Dermis microvascular lymphatic vessel endothelial cell (primary cell): ENCODE measurements at regions not wholly inside any gene's neighbourhood (a gene's known extent, or its start where the extent isn't known, plus 50 kb on each side); places are given as distances from the start of the nearest gene placed in this dataset.
A peak's percentile ranks its signal among the peaks of the same experiment; 100 is the strongest.

ENCODE experiments used
- DNase-seq, 2 donors: peaks; one replicate each; pipeline versions ENCODE4 v3.0.0 to v3.0.0-alpha.2; 2010; ENCODE audit warnings: low read depth in 2 of 2

DNA sequence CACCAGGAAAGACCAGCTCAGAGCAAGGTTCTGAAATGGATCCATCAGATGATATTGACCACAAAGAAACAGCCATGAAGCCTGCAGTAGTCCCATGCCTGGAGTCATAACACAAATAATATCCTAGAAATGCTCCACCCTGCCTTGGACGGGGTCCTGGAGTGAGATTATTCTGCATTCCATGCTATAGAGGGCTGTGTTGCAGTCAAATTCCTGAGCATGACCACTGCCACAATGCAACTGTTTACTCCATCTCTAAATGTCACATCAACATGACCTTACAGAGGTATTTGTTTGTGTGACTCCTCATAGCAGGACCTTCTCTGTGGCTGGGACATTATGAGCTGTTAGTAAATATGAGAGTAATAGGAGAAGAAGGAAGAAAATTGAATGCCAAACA, 257.5 kb upstream of the TCF21 start:
- DNase-seq, result no peak

DNA sequence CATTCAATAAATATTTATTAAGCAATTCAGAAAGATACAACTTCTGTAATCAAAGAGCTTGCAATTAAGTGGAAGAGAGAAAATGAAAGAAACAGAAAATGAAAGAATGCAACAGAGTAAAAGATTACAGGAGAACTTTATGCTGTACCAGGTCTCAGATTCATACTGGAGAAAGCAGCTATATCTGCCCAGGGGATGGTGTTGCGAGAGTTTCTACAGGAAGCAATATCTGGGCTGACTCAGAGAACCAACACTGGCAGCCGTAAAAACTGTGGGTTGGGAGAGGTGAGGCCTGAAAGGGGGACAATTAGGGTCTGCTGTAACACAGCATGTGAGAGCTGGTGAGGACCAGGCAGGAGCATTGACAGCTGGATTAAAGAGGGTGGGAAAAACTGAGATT, 256.7 kb upstream of the TCF21 start:
- DNase-seq, result peak in 1 of 2 donors; percentile 3

DNA sequence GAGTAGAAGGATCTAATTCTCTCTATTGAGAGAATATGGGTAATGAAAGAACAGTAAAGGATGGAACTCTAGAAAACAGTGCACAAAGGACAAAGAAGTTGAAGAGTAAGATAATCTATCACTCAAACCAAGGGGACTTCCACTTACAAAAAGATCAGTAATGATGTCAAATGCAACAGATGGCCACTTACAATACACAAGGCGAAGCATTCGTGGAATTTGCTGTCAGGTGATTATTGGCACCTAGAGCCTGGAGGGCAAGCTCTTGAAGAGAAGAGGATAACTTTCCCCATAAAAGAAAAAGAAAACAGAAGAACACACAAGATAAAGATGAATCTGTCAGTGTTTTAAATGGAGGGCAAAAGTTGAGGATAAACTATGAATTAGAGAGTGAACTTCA, 256.0 kb upstream of the TCF21 start:
- DNase-seq, result no peak

DNA sequence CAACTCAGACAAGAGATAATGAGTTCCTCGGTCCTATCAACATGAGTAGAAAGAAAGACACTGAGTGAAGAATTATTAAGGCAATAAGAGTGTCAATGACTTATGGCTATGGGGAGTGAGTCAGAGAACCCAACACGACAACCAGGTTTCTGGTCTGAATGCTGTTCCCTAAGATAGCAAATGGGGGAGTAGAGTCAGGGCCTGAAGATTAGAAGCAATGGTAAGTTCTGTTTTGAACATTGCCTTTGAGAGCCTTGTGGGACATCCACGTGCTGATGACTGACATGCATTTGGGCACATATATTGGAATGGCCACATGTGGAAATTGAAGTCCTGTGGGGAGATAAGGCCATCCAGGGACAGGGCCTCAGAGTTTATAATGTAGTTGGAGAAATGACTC, 254.4 kb upstream of the TCF21 start:
- no peak for DNase-seq

DNA sequence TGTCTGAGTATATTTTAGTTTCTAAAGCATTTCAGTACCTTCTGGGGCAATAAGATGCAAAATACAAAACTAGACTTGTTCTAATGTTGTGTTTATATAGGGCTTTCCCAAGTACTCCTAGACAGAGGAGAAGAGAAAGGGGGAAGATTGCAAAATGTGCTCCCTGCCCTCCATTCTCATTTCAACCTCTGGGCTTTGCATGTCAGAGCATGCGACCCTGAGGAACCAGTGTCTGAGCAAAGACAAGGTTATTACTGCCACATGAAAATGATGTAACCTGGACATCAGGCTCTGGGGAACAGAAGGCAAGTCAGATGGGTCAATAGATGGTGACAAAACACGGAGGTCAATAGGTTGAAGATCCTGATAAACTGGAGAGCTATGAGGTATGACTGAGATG, 253.5 kb upstream of the TCF21 start:
- no peak for DNase-seq

DNA sequence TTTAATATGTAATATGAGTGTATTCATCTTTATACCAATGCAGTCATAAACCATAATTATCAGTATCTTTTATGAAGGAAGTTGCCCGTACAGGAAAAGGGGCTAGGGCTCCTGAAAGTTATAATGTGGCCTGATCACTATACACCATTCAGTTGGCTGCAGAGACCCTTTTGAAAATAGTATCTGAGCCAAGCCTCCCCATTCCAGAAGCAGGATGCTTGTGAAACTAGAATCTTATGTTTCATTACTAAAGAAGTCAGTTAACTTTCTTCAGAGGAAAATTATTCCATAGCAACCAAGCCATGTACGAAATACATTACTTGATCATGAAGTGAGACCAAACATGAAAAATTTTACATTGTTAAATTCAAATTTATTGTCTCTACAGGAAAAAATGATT, 251.5 kb upstream of the TCF21 start:
- no peak for DNase-seq

DNA sequence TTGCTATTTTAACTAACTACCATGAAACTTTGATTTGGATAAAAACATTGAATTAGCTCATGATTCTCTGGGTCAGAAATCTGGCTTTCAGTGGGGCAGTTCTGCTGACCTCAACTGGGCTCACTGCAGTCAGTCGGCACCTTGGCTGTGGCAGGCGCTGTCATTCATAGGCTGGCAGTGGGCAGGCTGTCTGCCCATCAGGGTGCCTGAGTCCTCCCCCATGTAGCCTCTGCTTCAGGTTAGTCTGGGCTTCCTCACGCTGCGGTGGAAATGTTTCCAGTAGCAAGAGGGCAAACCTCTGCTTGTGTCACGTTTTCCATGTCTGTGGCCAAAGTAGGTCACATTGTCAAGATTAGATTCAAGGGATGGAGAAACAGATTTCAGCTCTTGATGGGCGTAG, 251.0 kb upstream of the TCF21 start:
- no peak for DNase-seq

DNA sequence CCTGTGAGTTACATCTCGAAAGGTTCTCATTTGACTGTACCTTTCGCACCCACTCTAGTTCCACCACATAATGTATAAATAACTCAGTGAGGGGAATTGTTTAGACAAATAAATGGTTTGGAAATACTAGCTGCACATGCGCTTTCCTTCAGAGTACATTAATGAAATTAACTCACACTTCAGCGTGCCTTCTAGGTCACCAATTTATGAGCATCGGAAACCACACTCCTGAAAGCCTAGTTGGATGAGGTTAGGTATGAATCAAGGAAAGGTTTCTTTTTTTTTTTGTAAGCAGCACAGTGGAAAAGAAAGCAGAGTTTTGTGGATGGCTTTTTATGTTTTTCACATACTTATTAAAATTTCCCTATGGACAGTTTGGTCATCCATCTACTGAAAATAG, 247.8 kb upstream of the TCF21 start:
- no peak for DNase-seq

DNA sequence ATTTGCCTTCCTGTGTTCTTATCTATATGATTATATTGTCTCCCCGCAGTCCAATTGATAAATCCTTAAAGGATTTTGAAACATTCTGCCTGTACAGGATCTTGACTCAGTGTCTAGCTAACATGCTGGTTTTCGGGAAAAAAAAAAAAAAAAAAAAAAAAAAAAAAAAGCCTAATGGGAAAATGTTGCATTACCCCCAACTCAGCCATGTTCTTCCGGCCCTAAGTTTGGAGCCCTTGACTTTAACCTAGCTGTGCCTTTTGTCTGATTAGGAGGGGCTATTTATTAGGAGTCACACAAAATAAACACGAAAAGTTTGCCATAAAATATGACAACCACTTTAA, 244.4 kb upstream of the TCF21 start:
- DNase-seq, result no peak

DNA sequence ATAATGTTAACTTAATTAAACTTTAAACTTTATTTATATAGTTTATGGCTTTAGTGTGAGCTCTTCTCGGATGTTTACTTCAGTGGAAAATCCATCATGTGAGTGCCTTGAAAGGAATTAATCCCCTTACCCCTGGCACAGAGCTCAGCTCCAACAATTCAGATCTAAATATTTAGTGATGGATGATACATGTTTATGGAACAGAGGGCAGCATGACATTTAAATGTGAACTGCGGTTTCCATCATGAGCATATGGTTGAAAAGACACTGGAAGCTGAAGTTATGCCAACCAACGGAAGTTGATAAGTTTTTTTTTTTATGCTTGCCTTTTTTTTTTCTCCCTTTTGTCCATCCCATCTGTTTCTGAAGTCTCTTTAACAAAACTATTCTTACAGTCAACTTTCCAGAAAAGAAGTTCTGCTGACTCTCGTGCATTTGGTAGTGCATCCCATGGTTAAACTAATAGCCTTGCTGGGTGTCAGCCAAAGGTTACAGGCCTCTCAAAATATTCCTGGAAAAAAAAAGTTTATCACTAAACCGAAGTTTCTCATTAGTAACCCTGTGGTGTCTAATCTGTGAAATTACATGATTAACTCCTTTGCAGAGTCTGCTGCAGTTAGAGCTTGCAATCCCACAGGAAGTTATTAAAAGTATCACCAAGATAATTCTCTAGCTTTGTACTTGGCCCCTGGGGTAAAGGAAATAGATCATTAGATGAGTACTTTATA, 243.9 kb upstream of the TCF21 start:
- DNase-seq, result no peak

DNA sequence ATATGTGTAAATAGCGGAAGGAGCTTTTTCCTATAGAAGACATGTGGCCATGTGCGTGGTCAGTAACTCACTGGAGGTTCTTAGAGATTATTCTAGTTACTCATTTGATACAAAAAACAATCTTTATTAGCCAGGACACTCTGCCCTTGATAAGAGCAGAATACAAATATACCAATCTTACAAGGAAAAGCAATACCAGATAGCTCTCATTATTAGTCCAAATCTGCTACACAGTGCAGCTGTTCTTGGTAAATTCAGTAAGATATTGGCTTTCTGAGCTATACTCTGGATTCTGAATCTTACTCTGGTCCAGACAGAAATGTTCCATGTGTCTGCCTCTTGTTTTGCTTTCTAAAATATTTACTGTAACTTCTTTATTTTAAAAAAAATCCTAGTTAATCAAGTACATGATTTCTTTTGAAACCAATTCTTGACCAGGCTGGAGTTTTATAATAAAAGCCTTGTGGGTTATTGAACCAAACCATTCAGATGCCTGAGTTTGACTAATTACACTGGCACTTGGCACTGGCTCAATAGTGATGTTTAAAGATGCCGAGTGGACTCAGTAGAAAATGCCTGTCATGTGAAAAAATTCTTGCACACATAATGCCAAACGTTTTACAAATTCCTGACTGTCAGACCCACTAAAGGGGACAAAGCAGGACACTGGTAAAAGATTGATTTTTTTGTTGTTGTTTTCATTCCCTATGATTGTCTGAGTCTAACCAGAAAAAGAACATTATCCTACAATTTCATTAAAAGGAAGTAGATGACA, 242.8 kb upstream of the TCF21 start:
- DNase-seq, result no peak

DNA sequence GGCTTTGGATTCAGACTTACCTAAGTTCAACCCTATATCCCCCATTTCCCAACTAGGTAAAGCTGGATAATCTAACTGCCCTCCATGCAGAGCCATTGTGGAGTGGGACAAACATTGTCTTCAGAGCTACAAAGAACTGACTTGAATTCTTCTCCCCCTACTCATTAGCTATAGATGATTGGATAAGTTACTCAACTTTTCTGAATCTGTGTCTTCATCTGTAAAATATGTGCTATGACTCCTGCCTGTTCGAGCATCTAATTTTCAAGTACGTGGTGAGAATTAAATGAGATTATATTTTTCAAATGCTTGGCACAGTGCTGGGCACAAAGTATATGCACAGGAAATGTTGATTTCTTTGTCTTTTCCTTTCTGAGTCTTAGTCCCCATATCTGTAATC, 240.3 kb upstream of the TCF21 start:
- DNase-seq, result no peak

DNA sequence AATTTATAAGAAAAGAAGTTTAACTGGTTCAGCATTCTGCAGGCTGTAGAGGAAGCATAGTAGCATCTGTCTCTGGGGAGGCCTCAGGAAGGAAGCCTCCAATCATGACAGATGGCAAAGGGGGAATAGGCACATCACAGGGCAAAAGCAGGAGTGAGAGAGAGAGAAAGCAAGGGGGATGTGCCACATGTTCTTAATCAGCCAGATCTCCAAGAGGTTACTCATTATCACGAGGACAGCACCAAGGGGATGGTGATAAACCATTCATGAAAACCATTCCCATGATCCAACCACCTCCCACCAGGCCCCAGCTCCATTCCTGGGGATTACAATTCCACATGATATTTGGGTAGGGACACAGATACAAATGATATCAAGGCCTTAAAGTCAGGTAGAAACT, 217.5 kb upstream of the TCF21 start:
- no peak for DNase-seq

DNA sequence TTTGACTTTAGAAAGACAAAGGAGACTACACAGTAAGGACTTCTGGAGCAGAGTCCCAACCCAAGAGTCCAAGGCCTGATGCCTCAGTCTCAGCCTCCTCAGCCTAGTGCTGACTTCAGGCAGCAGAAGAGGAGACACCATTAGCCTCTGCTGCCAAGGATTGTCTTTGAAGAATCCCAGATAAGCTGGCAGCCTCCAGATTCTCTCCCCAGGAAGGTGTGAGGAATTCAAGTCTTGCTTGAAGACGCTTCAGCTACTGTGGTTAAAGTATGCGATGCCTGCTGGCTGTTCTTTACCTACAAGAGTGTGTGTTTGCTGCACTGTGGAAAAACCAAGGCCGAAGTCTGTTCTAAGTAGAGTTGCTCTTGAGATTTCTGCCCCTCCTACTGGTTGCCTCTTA, 215.9 kb upstream of the TCF21 start:
- DNase-seq, result no peak

DNA sequence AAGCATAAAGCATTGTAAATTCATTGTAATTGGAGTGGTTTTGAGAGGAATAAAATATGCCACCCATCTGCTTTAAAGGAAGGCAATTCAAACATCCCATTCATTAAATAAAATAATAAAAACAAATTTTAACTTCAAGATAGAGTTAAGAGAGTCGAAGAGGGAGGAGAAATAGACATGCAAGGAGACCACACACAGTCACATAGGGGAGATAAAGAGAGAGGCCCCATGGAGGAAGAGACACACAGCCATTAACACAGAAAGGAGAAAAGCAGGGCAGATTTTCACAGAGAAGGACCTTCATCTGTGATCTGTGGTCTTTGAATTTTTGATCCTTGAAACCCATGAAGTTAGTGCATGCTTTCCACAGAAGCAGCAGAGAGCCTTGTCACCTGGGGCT, 214.3 kb upstream of the TCF21 start:
- no peak for DNase-seq

DNA sequence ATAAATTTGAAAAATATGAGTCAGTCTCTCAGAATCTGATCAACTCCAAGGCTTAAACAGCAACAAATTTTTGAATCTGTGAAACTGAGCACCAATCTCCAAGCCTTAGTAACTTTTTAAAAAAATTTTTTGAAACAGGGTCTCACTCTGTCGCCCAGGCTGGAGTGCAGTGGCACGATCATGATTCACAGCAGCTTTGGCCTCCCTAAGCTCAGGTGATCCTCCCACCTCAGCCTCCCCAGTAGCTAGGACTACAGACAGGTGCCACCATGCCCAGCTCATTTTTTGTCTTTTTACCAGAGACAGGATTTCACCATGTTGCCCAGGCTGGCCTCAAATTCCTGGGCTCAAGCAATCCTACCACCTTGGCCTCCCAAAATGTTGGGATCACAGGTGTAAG, 207.9 kb upstream of the TCF21 start:
- no peak for DNase-seq

DNA sequence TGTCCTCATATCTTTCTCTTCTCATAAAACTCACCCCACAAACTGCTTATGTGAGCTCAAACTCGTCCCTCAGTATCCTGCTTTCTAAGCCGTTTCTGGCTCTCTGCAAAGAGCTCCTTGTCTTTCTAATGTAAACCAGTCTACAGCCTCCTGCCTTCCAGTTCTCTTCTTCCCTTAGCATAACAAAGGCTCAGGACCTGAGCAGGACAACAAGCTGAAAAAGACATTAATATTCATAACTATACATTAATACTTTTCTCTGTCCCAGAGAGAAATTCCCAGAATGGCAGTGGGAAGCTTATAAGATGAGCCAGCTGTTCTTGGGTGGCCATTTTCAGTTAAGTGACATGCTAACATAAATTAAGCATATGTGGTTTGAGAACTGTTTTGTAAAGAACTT, 207.0 kb upstream of the TCF21 start:
- no peak for DNase-seq

DNA sequence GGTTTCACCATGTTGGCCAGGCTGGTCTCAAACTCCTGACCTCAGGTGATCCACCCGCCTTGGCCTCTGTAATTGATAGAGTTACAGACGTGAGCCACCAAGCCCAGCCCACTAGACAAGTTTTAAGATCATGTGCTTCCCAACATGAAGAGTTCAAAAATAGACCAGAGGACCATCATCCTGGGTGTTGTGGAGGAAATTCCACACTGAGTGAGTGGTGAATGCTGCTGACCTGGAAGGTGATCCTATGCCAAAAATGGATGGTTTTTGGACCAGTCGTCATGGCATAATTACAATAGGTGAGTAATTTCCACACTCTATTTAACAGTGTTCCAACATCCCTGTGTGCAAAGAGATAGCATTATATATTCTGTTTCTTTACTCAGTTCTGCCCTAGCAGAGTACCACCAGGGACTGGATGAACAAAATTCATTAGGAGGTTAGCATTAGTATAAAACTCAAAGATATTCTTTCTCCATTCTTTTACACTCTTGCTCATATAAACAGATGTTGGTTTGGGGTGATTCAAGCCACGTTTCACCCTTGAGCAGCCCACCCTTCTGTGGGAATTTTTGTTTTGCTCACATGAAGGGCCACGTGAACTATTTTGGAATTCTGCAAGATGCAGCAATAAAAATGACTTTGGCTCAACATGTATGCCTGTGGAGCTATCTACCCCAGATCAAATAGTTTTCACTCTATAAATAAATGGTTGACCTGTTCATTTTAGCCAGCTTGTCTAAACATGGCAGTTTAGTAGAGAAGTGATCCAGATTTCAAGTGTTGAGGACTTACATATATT, 206.2 kb upstream of the TCF21 start:
- no peak for DNase-seq

DNA sequence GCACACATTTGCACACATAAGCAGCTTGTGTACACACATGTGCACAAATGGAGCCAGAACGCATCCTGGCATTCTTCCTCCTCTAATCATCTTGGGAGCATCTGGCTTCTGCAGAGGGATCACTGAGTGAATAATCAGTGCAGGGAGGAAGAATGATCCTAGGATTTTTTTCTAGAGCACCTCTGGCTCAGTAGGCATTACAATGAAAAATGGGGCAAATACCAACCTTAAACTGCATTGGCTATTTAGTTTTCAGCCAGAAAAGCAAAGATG, 205.7 kb upstream of the TCF21 start:
- DNase-seq, result no peak

DNA sequence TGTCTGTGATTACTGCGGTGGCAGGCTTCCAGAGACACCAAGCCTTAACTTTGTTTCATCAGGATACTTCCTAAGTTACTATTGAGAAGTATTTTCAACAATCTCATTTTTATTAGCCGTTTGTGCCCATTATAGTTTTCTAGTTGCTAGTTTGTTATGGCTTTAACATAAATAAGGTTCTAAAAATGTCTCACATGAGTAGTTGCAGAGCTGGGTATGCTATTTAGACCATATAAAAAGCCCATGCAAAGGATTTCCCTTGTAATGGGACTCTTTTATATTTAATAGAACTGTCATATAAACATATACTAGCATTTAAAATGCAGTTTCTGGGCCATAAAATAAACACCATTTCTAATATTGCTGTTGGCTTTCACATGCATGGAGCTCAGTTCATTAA, 205.3 kb upstream of the TCF21 start:
- no peak for DNase-seq

DNA sequence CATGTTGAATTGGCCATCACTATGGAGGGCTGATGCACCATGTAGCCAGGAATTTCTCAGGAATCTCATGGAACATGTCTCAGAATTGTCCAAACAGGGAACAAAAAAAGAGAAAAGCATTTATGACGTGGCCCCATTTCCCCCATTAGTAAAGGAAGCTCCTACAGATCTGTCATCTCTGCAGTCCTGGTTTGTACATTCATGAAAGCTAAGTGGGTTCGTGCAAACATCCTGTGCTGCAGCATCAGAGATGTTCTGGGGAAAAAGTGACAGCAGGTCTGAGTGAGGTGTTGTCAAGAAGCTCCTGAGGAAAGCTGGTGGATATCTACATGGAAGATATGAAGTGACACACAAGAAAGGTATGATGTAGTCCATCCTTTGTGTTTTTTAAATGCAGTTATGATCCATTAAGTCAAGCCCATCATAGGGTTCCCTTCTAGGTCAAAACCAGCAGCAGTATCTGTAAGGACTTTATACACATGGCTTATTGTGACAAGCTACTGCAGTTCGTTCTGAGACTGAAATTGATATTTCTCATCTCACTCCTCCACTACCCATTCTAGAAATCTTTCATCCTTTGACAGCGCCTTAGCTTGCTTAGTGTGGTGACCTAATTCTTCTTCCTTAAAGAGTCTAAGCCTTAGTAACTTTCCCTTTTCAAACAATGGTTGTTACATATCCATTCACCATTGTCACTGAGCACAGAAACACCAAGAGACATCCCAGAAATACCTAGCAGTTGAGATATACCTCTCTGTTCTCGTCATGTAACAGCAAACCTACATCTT, 200.0 kb upstream of the TCF21 start:
- DNase-seq, result no peak

DNA sequence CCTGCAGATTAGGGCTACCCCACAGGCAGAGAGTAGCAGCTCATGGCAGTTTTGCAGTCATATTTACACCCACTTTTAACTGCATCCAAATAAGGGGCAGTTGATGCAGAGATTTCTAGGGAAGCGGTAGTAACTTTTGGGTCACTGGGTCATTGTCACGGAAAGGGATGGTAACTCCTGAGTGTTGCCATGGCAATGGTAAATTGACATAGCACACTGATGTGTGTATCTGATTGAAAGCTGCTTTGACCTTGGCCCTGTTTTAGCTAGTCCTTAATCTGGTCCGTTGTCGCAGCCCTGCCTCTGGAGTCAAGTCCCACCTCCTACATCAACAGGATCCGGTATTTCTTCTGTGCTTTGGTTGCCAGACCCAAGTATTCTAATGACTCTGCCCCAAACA, 199.1 kb upstream of the TCF21 start:
- DNase-seq, result no peak
